Stimulated activated memory B cell treated with anti-CD40 and anti-IgM and Interleukin-4, amounts not matched to agents 10 μg/mL and 1 μg/mL and 100 μg/mL, for 72 hours (primary cell): ENCODE measurements at regions not wholly inside any gene's neighbourhood (a gene's known extent, or its start where the extent isn't known, plus 50 kb on each side); places are given as distances from the start of the nearest gene placed in this dataset.

Experiments
- ATAC-seq: fragments of 150-1000 bp; cut with Tn5 transposase; 2 replicates; pipeline ENCODE4 v1.10.0; 2021
- H3K27ac Mint-ChIP-seq: one replicate; pipeline ENCODE4 v1.8.0; 2022; ENCODE audit warnings: mild to moderate bottlenecking, mixed read lengths
- H3K27me3 Mint-ChIP-seq: one replicate; pipeline ENCODE4 v1.8.0; 2022; ENCODE audit warnings: mixed read lengths
- H3K36me3 Mint-ChIP-seq: one replicate; pipeline ENCODE4 v1.8.0; 2022; ENCODE audit warnings: mixed read lengths
- H3K4me1 Mint-ChIP-seq: one replicate; pipeline ENCODE4 v1.8.0; 2022; ENCODE audit warnings: mixed read lengths
- H3K4me3 Mint-ChIP-seq: one replicate; pipeline ENCODE4 v1.8.0; 2022; ENCODE audit warnings: mild to moderate bottlenecking, moderate library complexity, mixed read lengths
- H3K9me3 Mint-ChIP-seq: one replicate; pipeline ENCODE4 v1.8.0; 2022; ENCODE audit warnings: mixed read lengths

GRCh38 chr13:44211704-44212346 lies 161.8 kb upstream of the SERP2 start:
- Mint-ChIP-seq H3K27ac (no peak overlapping the region), H3K4me1 (no peaks in the 10 kb centered on the region), H3K9me3 (peaks cover 5% of the 10 kb centered on the region), H3K36me3 (no peaks in the 10 kb centered on the region), H3K27me3 (peaks cover 22% of the 10 kb centered on the region), H3K4me3 (no peak overlapping the region)
- no peak for ATAC-seq

- peaks cover 4% of the 10 kb centered on the region for H3K9me3 Mint-ChIP-seq
- H3K4me3 Mint-ChIP-seq: no peak overlapping the region
Observed at GRCh38 chr13:44212633-44213396, 160.8 kb upstream of the SERP2 start.

GRCh38 chr13:44218501-44219240 lies 155.0 kb upstream of the SERP2 start:
- Mint-ChIP-seq H3K9me3 (no peaks in the 10 kb centered on the region), H3K27me3 (peaks cover 22% of the 10 kb centered on the region), H3K36me3 (no peaks in the 10 kb centered on the region), H3K4me1 (no peaks in the 10 kb centered on the region), H3K4me3 (no peak overlapping the region), H3K27ac (no peak overlapping the region)
- no peak for ATAC-seq

More at GRCh38 chr13:44212633-44213396, 160.8 kb upstream of the SERP2 start:
- no peak for ATAC-seq
- Mint-ChIP-seq H3K36me3 (no peaks in the 10 kb centered on the region), H3K4me1 (no peaks in the 10 kb centered on the region), H3K27ac (no peak overlapping the region), H3K27me3 (peaks cover 22% of the 10 kb centered on the region)

- H3K4me3 Mint-ChIP-seq: no peak overlapping the region
Observed at GRCh38 chr13:44219577-44220548, 153.8 kb upstream of the SERP2 start.

DNA sequence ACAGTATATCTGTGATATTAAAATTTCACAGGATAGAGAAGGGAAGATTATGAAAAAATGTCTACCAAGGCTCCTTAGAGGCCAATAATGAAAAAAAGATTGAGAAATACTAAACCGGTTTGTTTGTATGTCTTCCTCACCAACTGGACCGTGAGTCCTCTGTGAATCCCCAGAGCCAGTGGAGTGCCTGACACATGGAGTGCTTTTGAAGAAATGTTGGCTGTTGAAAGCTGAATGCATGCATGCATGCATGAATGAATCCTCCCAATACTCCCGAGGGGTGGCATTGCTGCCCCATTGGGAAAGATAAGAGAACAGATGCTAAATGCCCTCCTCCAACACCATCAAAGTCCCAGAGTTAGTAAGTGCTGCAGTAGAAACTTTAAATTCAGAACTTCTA lies 152.7 kb upstream of the SERP2 start:
- no peak overlapping the region for H3K4me3 Mint-ChIP-seq
- ATAC-seq: no peak
- H3K9me3 Mint-ChIP-seq: no peaks in the 10 kb centered on the region
- no peak overlapping the region for H3K27ac Mint-ChIP-seq
- peaks cover 12% of the 10 kb centered on the region for H3K27me3 Mint-ChIP-seq
- no peaks in the 10 kb centered on the region for H3K4me1 Mint-ChIP-seq
- no peaks in the 10 kb centered on the region for H3K36me3 Mint-ChIP-seq

More at GRCh38 chr13:44219577-44220548, 153.8 kb upstream of the SERP2 start:
- Mint-ChIP-seq H3K4me1 (no peaks in the 10 kb centered on the region), H3K9me3 (no peaks in the 10 kb centered on the region), H3K27ac (no peak overlapping the region), H3K27me3 (peaks cover 21% of the 10 kb centered on the region), H3K36me3 (no peaks in the 10 kb centered on the region)
- no peak for ATAC-seq

DNA sequence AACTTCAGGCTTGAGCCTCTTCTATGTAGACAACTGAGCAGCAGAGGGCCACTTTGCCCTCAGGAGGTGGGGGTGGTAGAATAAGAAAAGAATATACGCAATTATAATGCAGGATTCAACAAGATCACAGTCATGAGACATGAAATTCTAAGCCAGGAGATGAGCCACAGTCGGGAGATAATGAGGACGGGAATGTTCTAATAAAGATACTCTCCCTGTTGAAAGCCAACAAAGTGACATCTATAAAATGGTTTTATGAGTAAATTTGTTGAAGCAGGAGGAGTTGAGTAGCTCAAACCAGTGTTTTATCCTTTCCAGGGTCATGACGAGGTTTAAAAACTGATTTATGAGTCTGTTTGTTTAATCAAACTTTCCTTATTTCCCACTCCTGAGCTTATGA lies 152.0 kb upstream of the SERP2 start:
- Mint-ChIP-seq H3K9me3 (no peaks in the 10 kb centered on the region), H3K36me3 (no peaks in the 10 kb centered on the region), H3K4me3 (no peak overlapping the region), H3K4me1 (no peaks in the 10 kb centered on the region), H3K27ac (no peak overlapping the region), H3K27me3 (peaks cover 8% of the 10 kb centered on the region)
- ATAC-seq: no peak

DNA sequence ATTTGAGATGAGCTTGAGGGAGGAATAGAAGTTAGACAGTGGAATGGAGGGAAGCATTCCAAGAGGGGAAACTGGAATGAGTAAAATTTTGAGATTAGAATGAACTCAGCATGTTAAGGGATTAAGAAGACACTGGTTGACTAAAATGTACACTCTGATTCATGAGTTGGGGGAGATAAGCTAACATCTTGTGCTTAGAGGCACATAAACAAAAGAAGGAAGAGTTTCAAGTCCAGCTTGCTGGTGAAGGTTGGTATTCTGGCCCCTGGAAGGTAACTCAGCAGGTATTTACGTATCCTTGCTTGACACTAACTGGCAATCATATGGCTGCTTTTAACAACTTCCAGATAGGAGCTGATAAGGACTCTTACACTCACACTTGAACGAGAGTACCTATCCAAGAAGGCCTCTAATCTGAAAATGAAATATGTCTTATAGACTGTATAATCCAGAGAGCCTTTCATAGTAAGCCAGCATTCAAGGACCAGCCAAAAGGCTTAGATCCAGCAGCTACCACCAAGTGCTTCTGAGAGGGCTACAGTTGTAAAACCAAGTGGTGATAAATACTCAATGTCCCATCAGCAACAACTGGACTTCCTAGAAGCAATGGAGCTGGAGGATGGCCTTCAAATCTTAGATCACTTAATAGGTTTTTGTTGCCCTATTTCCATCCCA lies 149.7 kb upstream of the SERP2 start:
- no peaks in the 10 kb centered on the region for H3K9me3 Mint-ChIP-seq
- peaks cover 8% of the 10 kb centered on the region for H3K27me3 Mint-ChIP-seq
- no peak for ATAC-seq
- H3K4me3 Mint-ChIP-seq: no peak overlapping the region
- H3K36me3 Mint-ChIP-seq: no peaks in the 10 kb centered on the region
- H3K27ac Mint-ChIP-seq: no peak overlapping the region
- H3K4me1 Mint-ChIP-seq: no peaks in the 10 kb centered on the region

GRCh38 chr13:44224450-44225149 lies 149.0 kb upstream of the SERP2 start:
- H3K27ac Mint-ChIP-seq: no peak overlapping the region
- H3K4me3 Mint-ChIP-seq: no peak overlapping the region
- H3K36me3 Mint-ChIP-seq: no peaks in the 10 kb centered on the region
- peaks cover 8% of the 10 kb centered on the region for H3K27me3 Mint-ChIP-seq
- H3K4me1 Mint-ChIP-seq: no peaks in the 10 kb centered on the region
- ATAC-seq: no peak
- no peaks in the 10 kb centered on the region for H3K9me3 Mint-ChIP-seq

- Mint-ChIP-seq H3K27ac (no peak overlapping the region), H3K36me3 (no peaks in the 10 kb centered on the region), H3K27me3 (no peaks in the 10 kb centered on the region), H3K4me1 (no peaks in the 10 kb centered on the region), H3K9me3 (no peaks in the 10 kb centered on the region), H3K4me3 (no peak overlapping the region)
- ATAC-seq: no peak
Observed at GRCh38 chr13:44229371-44230030, 144.1 kb upstream of the SERP2 start.

DNA sequence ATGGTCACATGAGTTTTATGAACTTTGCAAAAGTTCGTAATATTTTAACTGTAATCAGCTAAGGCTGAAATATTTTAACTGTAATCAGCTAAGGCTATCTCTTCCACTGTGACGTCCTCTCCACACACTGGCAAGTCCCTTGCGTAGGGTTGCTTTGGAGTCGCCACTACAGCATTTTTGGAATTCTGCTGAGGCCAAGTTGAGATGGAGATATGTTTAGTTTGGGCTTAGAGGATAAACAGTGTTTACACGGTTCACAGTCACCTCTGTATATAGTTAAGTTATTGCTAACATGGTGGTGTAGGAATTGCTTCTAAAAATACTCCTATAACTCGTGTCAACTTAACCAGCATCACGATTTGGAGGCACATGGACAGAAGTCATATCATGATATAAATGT lies 143.6 kb upstream of the SERP2 start:
- H3K9me3 Mint-ChIP-seq: no peaks in the 10 kb centered on the region
- no peaks in the 10 kb centered on the region for H3K27me3 Mint-ChIP-seq
- no peaks in the 10 kb centered on the region for H3K36me3 Mint-ChIP-seq
- no peak overlapping the region for H3K27ac Mint-ChIP-seq
- no peak overlapping the region for H3K4me3 Mint-ChIP-seq
- no peaks in the 10 kb centered on the region for H3K4me1 Mint-ChIP-seq
- ATAC-seq: no peak

GRCh38 chr13:44230736-44231135 lies 142.9 kb upstream of the SERP2 start:
- Mint-ChIP-seq H3K27me3 (no peaks in the 10 kb centered on the region), H3K4me1 (no peaks in the 10 kb centered on the region), H3K36me3 (no peaks in the 10 kb centered on the region), H3K4me3 (no peak overlapping the region), H3K27ac (no peak overlapping the region), H3K9me3 (no peaks in the 10 kb centered on the region)
- ATAC-seq: no peak

GRCh38 chr13:44231786-44232516 lies 141.7 kb upstream of the SERP2 start:
- Mint-ChIP-seq H3K4me1 (no peaks in the 10 kb centered on the region), H3K27me3 (no peaks in the 10 kb centered on the region), H3K36me3 (no peaks in the 10 kb centered on the region), H3K9me3 (no peaks in the 10 kb centered on the region), H3K4me3 (no peak overlapping the region), H3K27ac (no peak overlapping the region)
- ATAC-seq: no peak

DNA sequence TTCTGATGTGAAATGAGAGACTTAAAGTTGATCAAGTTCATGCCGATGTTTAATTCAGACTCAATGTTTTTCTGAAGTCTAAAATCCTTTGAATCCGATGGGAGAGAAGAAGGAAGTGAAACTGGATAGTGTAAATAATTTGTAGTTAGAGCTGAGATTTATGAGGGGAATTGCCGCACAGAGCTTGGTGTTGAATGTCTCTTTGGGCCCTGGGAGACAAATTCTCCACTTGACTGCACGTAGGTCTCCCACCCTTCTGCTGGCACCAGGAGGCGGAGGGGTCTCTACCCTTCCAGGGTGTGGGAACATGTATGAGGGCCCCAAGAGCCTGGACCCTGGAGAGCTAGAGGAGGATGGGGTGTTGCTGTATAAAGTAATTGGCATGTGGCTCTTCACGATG lies 140.8 kb upstream of the SERP2 start:
- Mint-ChIP-seq H3K4me3 (no peak overlapping the region), H3K36me3 (no peaks in the 10 kb centered on the region), H3K27me3 (no peaks in the 10 kb centered on the region), H3K4me1 (no peaks in the 10 kb centered on the region), H3K27ac (no peak overlapping the region), H3K9me3 (no peaks in the 10 kb centered on the region)
- no peak for ATAC-seq
